Lower leg skin (tissue), 3 donors: ENCODE measurements at regions not wholly inside any gene's neighbourhood (a gene's known extent, or its start where the extent isn't known, plus 50 kb on each side); places are given as distances from the start of the nearest gene placed in this dataset.

Experiments
- CTCF ChIP-seq, 3 donors: fragments of 450-650 bp; IDR thresholded peaks; one replicate each; pipeline ENCODE4 v1.5.1; 2016; ENCODE audit warnings: antibody characterized with exemption in 3 of 3, mild to moderate bottlenecking in 3 of 3, moderate library complexity in 2 of 3
- POLR2A ChIP-seq, 2 donors: fragments of 450-650 bp; IDR thresholded peaks; one replicate each; pipeline ENCODE4 v1.6.1; 2016 to 2017; ENCODE audit warnings: antibody characterized with exemption in 2 of 2, mild to moderate bottlenecking in 1 of 2, moderate library complexity in 1 of 2

- no peak for TF ChIP-seq CTCF (IDR thresholded peaks at IDR 0.05)
- no peak for TF ChIP-seq POLR2A (IDR thresholded peaks at IDR 0.05)
Measured at GRCh38 chr15:62272290-62272689, 107.2 kb upstream of the C2CD4B start.
